Neutrophil (primary cell): ENCODE measurements at regions not wholly inside any gene's neighbourhood (a gene's known extent, or its start where the extent isn't known, plus 50 kb on each side); places are given as distances from the start of the nearest gene placed in this dataset.

ENCODE experiments used
- H3K27ac ChIP-seq: fragments of 200-600 bp; sonication (generic); 2 replicates; pipeline ENCODE4 v1.5.1; 2016; ENCODE audit warnings: mild to moderate bottlenecking, moderate library complexity
- H3K27me3 ChIP-seq: fragments of 200-600 bp; sonication (generic); 2 replicates; pipeline ENCODE4 v1.6.0; 2016; ENCODE audit warnings: mild to moderate bottlenecking
- H3K36me3 ChIP-seq: fragments of 200-600 bp; sonication (generic); 2 replicates; pipeline ENCODE4 v1.5.1; 2017
- H3K4me1 ChIP-seq, 2 experiments: fragments of 200-600 bp in 1 of 2; sonication (generic) in 1 of 2; 1 replicate in 1 of 2; 2 replicates in 1 of 2; pipeline versions ENCODE4 v1.5.1 to v1.6.1; 2013 to 2016; ENCODE audit warnings: low read depth in 1 of 2, low read length in 1 of 2, mild to moderate bottlenecking in 1 of 2, moderate library complexity in 1 of 2; ENCODE audit not compliant: control insufficient read depth in 1 of 2, insufficient read depth in 1 of 2
- H3K4me3 ChIP-seq, 2 experiments: fragments of 200-600 bp in 1 of 2; sonication (generic) in 1 of 2; 1 replicate in 1 of 2; 2 replicates in 1 of 2; pipeline ENCODE4 v1.5.1; 2013 to 2016; ENCODE audit warnings: low read depth in 1 of 2, low read length in 1 of 2, mild to moderate bottlenecking in 1 of 2, moderate library complexity in 1 of 2
- H3K9me3 ChIP-seq: fragments of 200-600 bp; sonication (generic); 2 replicates; pipeline ENCODE4 v1.5.1; 2016
- CTCF ChIP-seq: fragments of 200-600 bp; sonication (generic); IDR thresholded peaks from 2 replicates; pipeline ENCODE4 v1.5.1; 2016; ENCODE audit warnings: antibody characterized with exemption

DNA sequence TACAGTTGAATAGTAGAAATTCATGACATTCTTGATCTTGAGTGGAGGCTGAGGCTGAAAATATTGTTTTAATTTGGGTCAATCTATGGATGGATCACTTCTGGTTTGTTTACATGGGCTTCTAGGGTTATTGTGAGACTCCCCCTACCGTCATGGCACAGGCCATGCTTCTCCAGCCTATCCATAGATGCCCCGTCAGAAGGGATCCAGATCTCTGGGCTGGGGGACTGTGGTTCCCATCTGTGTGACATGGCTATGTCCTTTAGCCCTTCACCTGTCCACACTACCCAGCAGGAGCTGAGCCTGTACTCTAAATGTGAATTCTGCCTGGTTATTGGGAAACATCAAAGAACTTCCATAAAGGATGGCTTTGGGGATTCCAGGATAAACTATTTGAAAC lies 160.4 kb downstream of the ABCC12 start:
- Histone ChIP-seq H3K4me1 (no peaks in the 10 kb centered on the region), H3K9me3 (no peaks in the 10 kb centered on the region), H3K27me3 (no peaks in the 10 kb centered on the region), H3K27ac (no peak overlapping the region), H3K4me3 (no peak overlapping the region), H3K36me3 (no peaks in the 10 kb centered on the region)
- TF ChIP-seq CTCF, result no peak

- no peaks in the 10 kb centered on the region for H3K27me3 ChIP-seq
- H3K27ac ChIP-seq, result no peak overlapping the region
- no peak for TF ChIP-seq CTCF
- no peak overlapping the region for H3K4me3 ChIP-seq
- H3K9me3 ChIP-seq, result no peaks in the 10 kb centered on the region
- H3K4me1 ChIP-seq, result no peaks in the 10 kb centered on the region
- H3K36me3 ChIP-seq, result no peaks in the 10 kb centered on the region
These were observed 164.3 kb downstream of the ABCC12 start for GRCh38 chr16:47991491-47991890.

DNA sequence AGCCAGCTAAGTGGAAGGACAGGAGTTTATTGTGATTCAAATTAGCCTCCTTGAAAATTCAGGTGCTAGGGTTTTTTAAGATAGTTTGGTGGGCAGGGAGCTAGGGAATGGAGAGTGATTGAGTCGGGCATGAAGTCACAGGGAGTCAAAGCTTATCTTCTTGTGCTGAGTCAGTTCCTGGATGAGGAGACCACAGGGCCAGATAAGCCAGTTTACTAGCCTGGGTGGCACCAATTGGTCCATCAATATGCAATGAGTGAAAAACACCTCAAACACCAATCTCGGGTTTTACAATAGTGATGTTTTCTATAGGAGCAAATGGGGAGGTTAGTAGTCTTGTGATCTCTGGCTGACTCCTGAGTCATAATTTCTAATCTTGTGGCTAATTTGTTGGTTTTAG lies 165.1 kb downstream of the ABCC12 start:
- no peak for TF ChIP-seq CTCF
- Histone ChIP-seq H3K4me1 (no peaks in the 10 kb centered on the region), H3K36me3 (no peaks in the 10 kb centered on the region), H3K27me3 (no peaks in the 10 kb centered on the region), H3K4me3 (no peak overlapping the region), H3K27ac (no peak overlapping the region), H3K9me3 (no peaks in the 10 kb centered on the region)

DNA sequence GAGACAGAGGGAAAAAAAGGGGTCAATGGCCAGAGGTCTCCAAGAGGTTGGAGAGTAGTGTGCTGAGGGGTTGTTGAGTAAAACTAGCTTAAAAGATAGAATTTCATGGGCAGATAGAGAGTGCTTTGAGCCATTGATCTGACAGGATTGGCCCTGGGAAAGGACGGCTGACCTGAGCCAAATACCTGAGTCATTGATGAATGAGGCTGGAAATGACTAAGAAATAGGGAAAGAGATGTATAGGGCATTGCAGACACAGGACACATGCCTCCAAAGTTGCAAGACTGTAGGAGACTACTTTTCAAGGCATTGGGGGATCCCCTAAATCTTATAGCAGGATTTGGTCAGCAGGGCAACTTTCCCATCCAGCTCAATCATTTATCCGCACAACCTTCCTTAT lies 168.7 kb downstream of the ABCC12 start:
- Histone ChIP-seq H3K9me3 (no peaks in the 10 kb centered on the region), H3K4me3 (no peak overlapping the region), H3K36me3 (no peaks in the 10 kb centered on the region), H3K4me1 (no peaks in the 10 kb centered on the region), H3K27ac (no peak overlapping the region), H3K27me3 (no peaks in the 10 kb centered on the region)
- no peak for TF ChIP-seq CTCF

DNA sequence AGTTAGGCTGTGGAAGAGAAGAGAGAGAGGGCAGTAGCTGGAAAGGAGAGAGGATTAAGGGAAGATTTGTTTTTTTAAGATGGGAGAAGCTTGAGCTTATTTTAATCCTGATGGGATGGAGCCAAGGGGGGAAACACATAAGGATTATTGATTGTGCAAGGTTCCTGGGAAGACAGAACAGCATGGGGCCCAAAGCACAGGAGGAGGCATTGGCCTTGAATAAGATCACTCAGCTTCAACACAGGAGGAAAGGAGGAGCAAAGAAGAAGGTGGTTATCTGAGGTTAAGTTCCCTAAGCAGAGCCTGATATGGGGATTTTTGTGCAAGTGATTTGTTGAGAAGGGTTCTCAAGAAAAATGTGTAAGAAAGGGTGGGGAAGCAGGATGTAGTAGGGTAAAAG lies 169.8 kb downstream of the ABCC12 start:
- Histone ChIP-seq H3K4me1 (no peaks in the 10 kb centered on the region), H3K27me3 (no peaks in the 10 kb centered on the region), H3K36me3 (no peaks in the 10 kb centered on the region), H3K27ac (no peak overlapping the region), H3K9me3 (no peaks in the 10 kb centered on the region), H3K4me3 (no peak overlapping the region)
- TF ChIP-seq CTCF, result no peak

GRCh38 chr16:47984669-47985068 lies 171.1 kb downstream of the ABCC12 start:
- H3K27me3 ChIP-seq, result no peaks in the 10 kb centered on the region
- no peak for TF ChIP-seq CTCF
- no peaks in the 10 kb centered on the region for H3K36me3 ChIP-seq
- H3K9me3 ChIP-seq, result no peaks in the 10 kb centered on the region
- no peak overlapping the region for H3K4me3 ChIP-seq
- no peak overlapping the region for H3K27ac ChIP-seq
- no peaks in the 10 kb centered on the region for H3K4me1 ChIP-seq
